Liver (tissue), 8 donors: ENCODE measurements at regions not wholly inside any gene's neighbourhood (a gene's known extent, or its start where the extent isn't known, plus 50 kb on each side); places are given as distances from the start of the nearest gene placed in this dataset.

Experiments
- DNase-seq: peaks from one replicate; pipeline ENCODE4 v3.0.0-alpha.2; 2017; ENCODE audit warnings: low spot score
- H3K27ac ChIP-seq, 2 donors: one replicate each; pipeline ENCODE4 v1.7.0; 2013; ENCODE audit warnings: inconsistent platforms in 2 of 2, low read length in 2 of 2, control low read depth in 1 of 2, low read depth in 1 of 2, mild to moderate bottlenecking in 1 of 2
- H3K27me3 ChIP-seq, 4 donors: one replicate each; pipeline versions ENCODE4 v1.6.1 to v1.7.0; 2013; ENCODE audit warnings: low read length in 3 of 4, inconsistent platforms in 1 of 4, mild to moderate bottlenecking in 1 of 4, moderate library complexity in 1 of 4; ENCODE audit not compliant: control insufficient read depth in 4 of 4, insufficient read depth in 4 of 4
- H3K36me3 ChIP-seq, 4 donors: one replicate each; pipeline versions ENCODE4 v1.6.1 to v1.7.0; 2013; ENCODE audit warnings: low read length in 3 of 4, mild to moderate bottlenecking in 3 of 4, low read depth in 1 of 4, moderate library complexity in 1 of 4; ENCODE audit not compliant: control insufficient read depth in 4 of 4, insufficient read depth in 3 of 4
- H3K4me1 ChIP-seq, 4 donors: one replicate each; pipeline versions ENCODE4 v1.6.1 to v1.7.0; 2013; ENCODE audit warnings: low read length in 3 of 4, mild to moderate bottlenecking in 3 of 4, moderate library complexity in 1 of 4; ENCODE audit not compliant: control insufficient read depth in 4 of 4, insufficient read depth in 4 of 4
- H3K4me3 ChIP-seq, 3 donors: one replicate each; pipeline versions ENCODE4 v1.6.1 to v1.7.0; 2013; ENCODE audit warnings: low read length in 3 of 3, control low read depth in 1 of 3, low read depth in 1 of 3, mild to moderate bottlenecking in 1 of 3
- H3K9ac ChIP-seq, 2 donors: one replicate each; pipeline ENCODE4 v1.7.0; 2013; ENCODE audit warnings: low read length in 2 of 2, mild to moderate bottlenecking in 2 of 2, moderate library complexity in 2 of 2, control low read depth in 1 of 2, low read depth in 1 of 2
- H3K9me3 ChIP-seq, 4 donors: one replicate each; pipeline versions ENCODE4 v1.6.1 to v1.7.0; 2013; ENCODE audit warnings: low read length in 3 of 4; ENCODE audit not compliant: control insufficient read depth in 4 of 4
- ATF3 ChIP-seq: IDR thresholded peaks from 2 replicates; pipeline ENCODE4 v1.6.1; 2016; ENCODE audit warnings: antibody characterized with exemption
- CTCF ChIP-seq: fragments of 150-350 bp; IDR thresholded peaks from 2 replicates; pipeline ENCODE4 v1.5.1; 2017; ENCODE audit warnings: improper control_type of control experiment, low read depth, low read length; ENCODE audit not compliant: missing input control
- EGR1 ChIP-seq, 2 donors: IDR thresholded peaks; 2 replicates each; pipeline ENCODE4 v1.6.1; 2016 to 2018; ENCODE audit warnings: antibody characterized with exemption in 2 of 2, low read depth in 2 of 2
- FOXA1 ChIP-seq: IDR thresholded peaks from 2 replicates; pipeline ENCODE4 v1.6.1; 2016; ENCODE audit warnings: antibody characterized with exemption
- FOXA2 ChIP-seq: IDR thresholded peaks from 2 replicates; pipeline ENCODE4 v1.6.1; 2016; ENCODE audit warnings: antibody characterized with exemption
- GABPA ChIP-seq, 2 donors: IDR thresholded peaks in 1 of 2; conservative IDR thresholded peaks in 1 of 2; 2 replicates each; pipeline ENCODE4 v1.6.1; 2016; ENCODE audit warnings: antibody characterized with exemption in 2 of 2, mild to moderate bottlenecking in 1 of 2, moderate library complexity in 1 of 2
- HNF4A ChIP-seq, 2 donors: conservative IDR thresholded peaks; 2 replicates each; pipeline ENCODE4 v1.6.1; 2016; ENCODE audit warnings: antibody characterized with exemption in 2 of 2, mild to moderate bottlenecking in 2 of 2
- HNF4G ChIP-seq: IDR thresholded peaks from 2 replicates; pipeline ENCODE4 v1.6.1; 2016; ENCODE audit warnings: antibody characterized with exemption
- JUND ChIP-seq, 2 donors: IDR thresholded peaks; 2 replicates each; pipeline ENCODE4 v1.6.1; 2016; ENCODE audit warnings: antibody characterized with exemption in 2 of 2
- NR2F2 ChIP-seq: IDR thresholded peaks from 2 replicates; pipeline ENCODE4 v1.6.1; 2016; ENCODE audit warnings: antibody characterized with exemption
- RAD21 ChIP-seq, 2 donors: IDR thresholded peaks; 2 replicates each; pipeline ENCODE4 v1.6.1; 2016; ENCODE audit warnings: antibody characterized with exemption in 2 of 2, mild to moderate bottlenecking in 2 of 2
- REST ChIP-seq: IDR thresholded peaks from 2 replicates; pipeline ENCODE4 v1.6.1; 2016; ENCODE audit warnings: antibody characterized with exemption, mild to moderate bottlenecking
- RXRA ChIP-seq, 2 donors: IDR thresholded peaks; 2 replicates each; pipeline ENCODE4 v1.6.1; 2017 to 2018; ENCODE audit warnings: antibody characterized with exemption in 2 of 2, mild to moderate bottlenecking in 1 of 2
- SP1 ChIP-seq: IDR thresholded peaks from 2 replicates; pipeline ENCODE4 v1.6.1; 2018; ENCODE audit warnings: antibody characterized with exemption, mild to moderate bottlenecking
- TAF1 ChIP-seq: conservative IDR thresholded peaks from 2 replicates; pipeline ENCODE4 v1.6.1; 2016; ENCODE audit warnings: antibody characterized with exemption, mild to moderate bottlenecking
- YY1 ChIP-seq: IDR thresholded peaks from 2 replicates; pipeline ENCODE4 v1.6.1; 2016; ENCODE audit warnings: antibody characterized with exemption, mild to moderate bottlenecking
- WGBS: extraction: QIAGEN DNeasy Blood & Tissue Kit; methylation state at CpG from one replicate; pipeline ENCODE4 v1.1.7; 2013; 5-methylcytosine and 5-hydroxymethylcytosine counted together
- TF ChIP-seq, protein P1 (sequence below): IDR thresholded peaks from 2 replicates; pipeline ENCODE4 v1.6.1; 2016; ENCODE audit warnings: antibody characterized with exemption
- TF ChIP-seq, protein P2 (sequence below): IDR thresholded peaks from 2 replicates; pipeline ENCODE4 v1.6.1; 2016; ENCODE audit warnings: antibody characterized with exemption
- donor health status: healthy.
- donor health status: healthy.
- donor health status: healthy.
- donor health status: healthy.
- donor health status: healthy.

GRCh38 chr11:29876192-29876591 is 140.6 kb downstream of the KCNA4 start:
- Histone ChIP-seq H3K36me3 (no peaks in the 10 kb centered on the region), H3K9ac (no peak overlapping the region), H3K27ac (no peak overlapping the region), H3K4me3 (no peak overlapping the region), H3K9me3 (peaks cover 0 to 2% (median 0%) of the 10 kb centered on the region in 4 donors), H3K4me1 (no peaks in the 10 kb centered on the region), H3K27me3 (no peaks in the 10 kb centered on the region)
- DNase-seq, result no peak
- WGBS, result 77% methylated on average over 1 of the region's 1 CpG
- TF ChIP-seq RAD21 (IDR thresholded peaks at IDR 0.05) (no peak), HNF4A (conservative IDR thresholded peaks at IDR 0.05) (no peak), GABPA (IDR thresholded peaks at IDR 0.05 in 1 of 2, conservative IDR thresholded peaks at IDR 0.05 in 1 of 2) (no peak), EGR1 (IDR thresholded peaks at IDR 0.05; ENCODE audit: low read depth in 2 of 2) (no peak), FOXA1 (no peak), HNF4G (no peak), FOXA2 (no peak), CTCF (no peak), TAF1 (no peak), REST (no peak), NR2F2 (no peak), YY1 (no peak)
- TF ChIP-seq, protein P1, sequence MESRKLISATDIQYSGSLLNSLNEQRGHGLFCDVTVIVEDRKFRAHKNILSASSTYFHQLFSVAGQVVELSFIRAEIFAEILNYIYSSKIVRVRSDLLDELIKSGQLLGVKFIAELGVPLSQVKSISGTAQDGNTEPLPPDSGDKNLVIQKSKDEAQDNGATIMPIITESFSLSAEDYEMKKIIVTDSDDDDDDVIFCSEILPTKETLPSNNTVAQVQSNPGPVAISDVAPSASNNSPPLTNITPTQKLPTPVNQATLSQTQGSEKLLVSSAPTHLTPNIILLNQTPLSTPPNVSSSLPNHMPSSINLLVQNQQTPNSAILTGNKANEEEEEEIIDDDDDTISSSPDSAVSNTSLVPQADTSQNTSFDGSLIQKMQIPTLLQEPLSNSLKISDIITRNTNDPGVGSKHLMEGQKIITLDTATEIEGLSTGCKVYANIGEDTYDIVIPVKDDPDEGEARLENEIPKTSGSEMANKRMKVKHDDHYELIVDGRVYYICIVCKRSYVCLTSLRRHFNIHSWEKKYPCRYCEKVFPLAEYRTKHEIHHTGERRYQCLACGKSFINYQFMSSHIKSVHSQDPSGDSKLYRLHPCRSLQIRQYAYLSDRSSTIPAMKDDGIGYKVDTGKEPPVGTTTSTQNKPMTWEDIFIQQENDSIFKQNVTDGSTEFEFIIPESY, result no peak

GRCh38 chr11:29847219-29847618 is 169.6 kb downstream of the KCNA4 start:
- Histone ChIP-seq H3K36me3 (no peaks in the 10 kb centered on the region), H3K27ac (no peak overlapping the region)
- DNase-seq, result no peak
- TF ChIP-seq REST (no peak), JUND (IDR thresholded peaks at IDR 0.05) (no peak), SP1 (no peak), GABPA (IDR thresholded peaks at IDR 0.05 in 1 of 2, conservative IDR thresholded peaks at IDR 0.05 in 1 of 2) (no peak), YY1 (no peak), EGR1 (IDR thresholded peaks at IDR 0.05; ENCODE audit: low read depth in 2 of 2) (no peak), FOXA1 (no peak), ATF3 (no peak), CTCF (no peak), HNF4G (no peak), FOXA2 (no peak), RXRA (IDR thresholded peaks at IDR 0.05) (no peak), RAD21 (IDR thresholded peaks at IDR 0.05) (no peak), HNF4A (conservative IDR thresholded peaks at IDR 0.05) (no peak)
- TF ChIP-seq, protein P2, sequence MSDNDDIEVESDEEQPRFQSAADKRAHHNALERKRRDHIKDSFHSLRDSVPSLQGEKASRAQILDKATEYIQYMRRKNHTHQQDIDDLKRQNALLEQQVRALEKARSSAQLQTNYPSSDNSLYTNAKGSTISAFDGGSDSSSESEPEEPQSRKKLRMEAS, result no peak

More at GRCh38 chr11:29847219-29847618, 169.6 kb downstream of the KCNA4 start:
- 88% methylated on average over 1 of the region's 1 CpG for WGBS
- H3K9me3 ChIP-seq, result no peaks in the 10 kb centered on the region
- no peaks in the 10 kb centered on the region for H3K4me1 ChIP-seq
- H3K27me3 ChIP-seq, result no peaks in the 10 kb centered on the region
- H3K4me3 ChIP-seq, result no peak overlapping the region
- H3K9ac ChIP-seq, result no peak overlapping the region
